Heart left ventricle (tissue), 16 donors: ENCODE measurements at regions not wholly inside any gene's neighbourhood (a gene's known extent, or its start where the extent isn't known, plus 50 kb on each side); places are given as distances from the start of the nearest gene placed in this dataset.

Experiments
- ATAC-seq, 4 donors: fragments of 200-7000 bp; cut with Tn5 transposase; one replicate each; pipeline ENCODE4 v1.9.1; 2020 to 2022; ENCODE audit warnings: moderate library complexity in 4 of 4, mild to moderate bottlenecking in 3 of 4, moderate number of reproducible peaks in 1 of 4
- DNase-seq, 5 donors: peaks; one replicate each; pipeline ENCODE4 v3.0.0-alpha.2; 2020
- H3K27ac ChIP-seq, 12 donors: fragments of 200-600 bp; sonication (generic) in 4 of 12; one replicate each; pipeline versions ENCODE4 v1.5.0 to v1.8.0; 2016 to 2022; ENCODE audit warnings: mild to moderate bottlenecking in 2 of 12
- H3K27me3 ChIP-seq, 9 donors: fragments of 200-600 bp; sonication (generic) in 2 of 9; one replicate each; pipeline versions ENCODE4 v1.5.1 to v1.8.0; 2016 to 2022; ENCODE audit warnings: mild to moderate bottlenecking in 3 of 9
- H3K36me3 ChIP-seq, 9 donors: fragments of 200-600 bp; sonication (generic) in 2 of 9; one replicate each; pipeline versions ENCODE4 v1.5.0 to v1.8.0; 2018 to 2022; ENCODE audit warnings: mild to moderate bottlenecking in 2 of 9
- H3K4me1 ChIP-seq, 12 donors: fragments of 200-600 bp; sonication (generic) in 4 of 12; one replicate each; pipeline versions ENCODE4 v1.5.0 to v1.8.0; 2016 to 2022; ENCODE audit warnings: mild to moderate bottlenecking in 3 of 12
- H3K4me3 ChIP-seq, 12 donors: fragments of 200-600 bp; sonication (generic) in 4 of 12; one replicate each; pipeline versions ENCODE4 v1.5.0 to v1.8.0; 2017 to 2022; ENCODE audit warnings: mild to moderate bottlenecking in 9 of 12, moderate library complexity in 4 of 12
- H3K9me3 ChIP-seq, 12 donors: fragments of 200-600 bp; sonication (generic) in 4 of 12; one replicate each; pipeline versions ENCODE4 v1.5.0 to v1.8.0; 2016 to 2022; ENCODE audit warnings: mild to moderate bottlenecking in 1 of 12
- POLR2A ChIP-seq, 2 donors: fragments of 450-650 bp; IDR thresholded peaks; one replicate each; pipeline ENCODE4 v1.6.1; 2017; ENCODE audit warnings: antibody characterized with exemption in 2 of 2, mild to moderate bottlenecking in 2 of 2, moderate library complexity in 2 of 2
- WGBS, 4 donors: extraction: QIAGEN DNeasy Blood & Tissue Kit in 2 of 4; methylation state at CpG; one replicate each; pipeline versions ENCODE4 v1.1.5 to v1.1.7; 2013 to 2018; 5-methylcytosine and 5-hydroxymethylcytosine counted together
- intact Hi-C, 10 donors: fragments of 100-400 bp; cut with DNase I; formaldehyde crosslinking; loops; one replicate each; pipeline versions ENCODE4 v1.11.1 to v1.14.2; 2022
- TF ChIP-seq, protein P1 (sequence below), 12 donors: fragments of 200-600 bp; sonication (generic) in 4 of 12; IDR thresholded peaks; one replicate each; pipeline versions ENCODE4 v1.5.0 to v1.8.0; 2018 to 2022; ENCODE audit warnings: antibody characterized with exemption in 12 of 12, mild to moderate bottlenecking in 5 of 12
- donor health status: ischemic (EF 13 %, LVEDD 7.1; RV severe dilation, severe dysfunction).
- donor health status: healthy with polysubstance abuse.
- donor health status: DM: no; HTN: yes; CAD: no.
- donor health status: DM: no; HTN: no; CAD: no.
- donor health status: ischemic (EF 25% LVEDD 6.9; RV normal size, moderate dysfunction).
- donor health status: ischemic (EF 25% LVEDD 5.7; RV mildly dilated, moderate dysfunction).
- donor health status: healthy.
- donor health status: DM: yes; HTN: yes; CAD: no.
- donor health status: ischemic (EF 35%, LVEDD 5.7; RV mildly dilated, moderate dysfunction).
- donor health status: nonischemic (EF 11% LVEDD 7.7; RV severe dilation, severe dysfunction).
- donor health status: DM: yes; HTN: yes; CAD: no.
- donor health status: PGD.
- donor health status: ischemic (EF 29% LVEDD 5.4; RV normal size, mild dysfunction).
- donor health status: nonischemic (EF 23%, LVEDD 6.1; RV moderate dilation, normal function).

DNA sequence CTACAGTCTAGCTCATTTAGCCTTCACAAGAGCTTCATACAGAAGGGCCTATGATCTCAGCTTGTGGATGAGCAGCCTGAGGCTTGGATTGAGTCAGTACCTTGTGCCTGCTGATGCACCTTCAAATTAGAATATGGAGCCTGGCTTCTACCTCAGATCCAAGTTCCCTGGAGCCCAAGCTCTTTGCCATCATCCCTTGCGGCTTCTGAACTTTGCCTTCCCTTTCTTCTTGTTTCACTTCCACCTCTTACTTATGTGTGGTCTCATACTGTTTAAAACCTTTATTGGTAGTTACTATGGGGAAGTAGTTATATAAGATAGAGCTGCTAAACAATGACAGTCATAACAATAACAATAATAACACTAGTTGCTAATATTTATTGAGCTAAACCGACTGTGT lies 84.3 kb upstream of the AFF2 start:
- H3K27ac ChIP-seq = no peak overlapping the region
- H3K27me3 ChIP-seq = no peaks in the 10 kb centered on the region
- WGBS, 4 donors = 83 to 91% (median 87%) methylated on average over 2 of the region's 2 CpGs
- no peaks in the 10 kb centered on the region for H3K9me3 ChIP-seq
- H3K4me3 ChIP-seq = no peak overlapping the region
- no peaks in the 10 kb centered on the region for H3K4me1 ChIP-seq
- intact Hi-C loops = no loop called here
- H3K36me3 ChIP-seq = no peaks in the 10 kb centered on the region
- ATAC-seq (no peak), DNase-seq (no peak)
- TF ChIP-seq, protein P1, sequence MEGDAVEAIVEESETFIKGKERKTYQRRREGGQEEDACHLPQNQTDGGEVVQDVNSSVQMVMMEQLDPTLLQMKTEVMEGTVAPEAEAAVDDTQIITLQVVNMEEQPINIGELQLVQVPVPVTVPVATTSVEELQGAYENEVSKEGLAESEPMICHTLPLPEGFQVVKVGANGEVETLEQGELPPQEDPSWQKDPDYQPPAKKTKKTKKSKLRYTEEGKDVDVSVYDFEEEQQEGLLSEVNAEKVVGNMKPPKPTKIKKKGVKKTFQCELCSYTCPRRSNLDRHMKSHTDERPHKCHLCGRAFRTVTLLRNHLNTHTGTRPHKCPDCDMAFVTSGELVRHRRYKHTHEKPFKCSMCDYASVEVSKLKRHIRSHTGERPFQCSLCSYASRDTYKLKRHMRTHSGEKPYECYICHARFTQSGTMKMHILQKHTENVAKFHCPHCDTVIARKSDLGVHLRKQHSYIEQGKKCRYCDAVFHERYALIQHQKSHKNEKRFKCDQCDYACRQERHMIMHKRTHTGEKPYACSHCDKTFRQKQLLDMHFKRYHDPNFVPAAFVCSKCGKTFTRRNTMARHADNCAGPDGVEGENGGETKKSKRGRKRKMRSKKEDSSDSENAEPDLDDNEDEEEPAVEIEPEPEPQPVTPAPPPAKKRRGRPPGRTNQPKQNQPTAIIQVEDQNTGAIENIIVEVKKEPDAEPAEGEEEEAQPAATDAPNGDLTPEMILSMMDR (IDR thresholded peaks at IDR 0.05) = no peak
- no peak for TF ChIP-seq POLR2A (IDR thresholded peaks at IDR 0.05)

DNA sequence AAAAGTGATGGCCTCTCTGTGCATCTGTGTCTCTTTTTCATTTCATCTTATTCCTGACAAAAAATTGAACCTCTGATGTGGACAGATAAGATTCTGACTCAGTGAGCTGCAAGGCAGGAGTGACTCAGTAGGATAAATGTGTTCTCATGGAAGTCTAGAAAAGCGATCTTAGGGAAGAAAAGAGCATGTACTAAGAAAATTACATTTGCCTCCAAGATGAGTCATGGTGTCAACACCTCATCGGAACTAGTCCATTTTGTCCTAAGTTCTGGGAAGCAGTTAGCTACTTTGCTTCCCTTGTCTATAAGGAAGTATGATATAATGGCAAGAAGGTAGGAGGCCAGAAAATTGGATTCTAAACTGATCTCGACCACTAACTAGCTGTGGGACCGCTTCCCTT lies 83.5 kb upstream of the AFF2 start:
- Histone ChIP-seq H3K4me3 (no peak overlapping the region), H3K27ac (no peak overlapping the region), H3K27me3 (no peaks in the 10 kb centered on the region), H3K9me3 (no peaks in the 10 kb centered on the region), H3K4me1 (no peaks in the 10 kb centered on the region), H3K36me3 (no peaks in the 10 kb centered on the region)
- 76 to 84% (median 82%) methylated on average over 4 of the region's 4 CpGs for WGBS, 4 donors
- no peak for TF ChIP-seq POLR2A (IDR thresholded peaks at IDR 0.05)
- TF ChIP-seq, protein P1 (IDR thresholded peaks at IDR 0.05) = no peak
- intact Hi-C loops = no loop called here
- DNase-seq = no peak
- no peak for ATAC-seq

DNA sequence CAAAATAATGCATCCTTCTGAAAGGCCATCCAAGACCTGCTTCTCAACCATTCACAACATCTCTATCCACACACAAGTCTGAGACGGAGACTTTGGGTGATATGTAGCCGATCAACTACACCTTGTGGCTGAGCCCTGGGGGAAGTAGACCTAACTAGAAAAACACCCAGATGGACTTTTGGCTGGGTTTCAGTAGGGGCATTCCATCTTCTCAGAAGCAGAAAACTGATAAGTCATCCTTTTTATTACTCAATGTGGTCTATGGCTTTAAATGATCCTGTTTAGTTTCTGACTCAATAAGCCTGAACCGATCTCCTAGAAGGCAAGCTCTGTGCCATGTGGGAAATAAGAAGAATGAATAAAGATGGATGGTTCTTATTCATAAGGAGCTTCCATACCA lies 82.5 kb upstream of the AFF2 start:
- DNase-seq = no peak
- H3K9me3 ChIP-seq = no peaks in the 10 kb centered on the region
- no peaks in the 10 kb centered on the region for H3K36me3 ChIP-seq
- ATAC-seq = no peak
- intact Hi-C loops = no loop called here
- 48 to 88% (median 57%) methylated on average over 3 of the region's 3 CpGs for WGBS, 4 donors
- no peak overlapping the region for H3K4me3 ChIP-seq
- no peaks in the 10 kb centered on the region for H3K4me1 ChIP-seq
- H3K27me3 ChIP-seq = no peaks in the 10 kb centered on the region
- TF ChIP-seq POLR2A (IDR thresholded peaks at IDR 0.05) = no peak
- TF ChIP-seq, protein P1 (IDR thresholded peaks at IDR 0.05) = no peak
- H3K27ac ChIP-seq = no peak overlapping the region

DNA sequence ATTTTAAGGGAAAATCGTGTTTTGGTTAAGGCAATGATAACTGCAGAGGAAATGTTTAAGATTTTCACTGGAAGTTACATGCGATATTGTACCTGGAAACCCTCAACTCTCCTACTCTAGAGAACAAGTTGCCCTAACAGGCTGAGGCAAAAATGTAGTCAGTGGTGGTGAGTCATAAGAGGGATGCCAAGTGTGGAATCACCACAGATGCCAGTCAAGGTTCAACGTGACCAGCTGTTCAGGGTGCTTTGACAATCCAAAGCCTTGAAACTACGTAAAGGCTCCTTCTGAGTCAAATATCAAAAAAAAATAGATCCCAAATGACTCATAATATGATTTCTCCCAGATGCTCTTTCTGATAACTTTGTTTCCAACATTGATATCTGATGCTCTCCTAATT lies 77.9 kb upstream of the AFF2 start:
- TF ChIP-seq, protein P1 (IDR thresholded peaks at IDR 0.05) = no peak
- TF ChIP-seq POLR2A (IDR thresholded peaks at IDR 0.05) = no peak
- no peaks in the 10 kb centered on the region for H3K36me3 ChIP-seq
- no peak overlapping the region for H3K27ac ChIP-seq
- H3K9me3 ChIP-seq = no peaks in the 10 kb centered on the region
- 72 to 75% (median 73%) methylated on average over 4 of the region's 4 CpGs for WGBS, 4 donors
- intact Hi-C loops = no loop called here
- no peak for DNase-seq
- H3K4me1 ChIP-seq = no peaks in the 10 kb centered on the region
- no peak for ATAC-seq
- H3K27me3 ChIP-seq = no peaks in the 10 kb centered on the region
- H3K4me3 ChIP-seq = no peak overlapping the region
